ENCODE measurements at regions not wholly inside any gene's neighbourhood (a gene's known extent, or its start where the extent isn't known, plus 50 kb on each side); places are given as distances from the start of the nearest gene placed in this dataset.

DNA sequence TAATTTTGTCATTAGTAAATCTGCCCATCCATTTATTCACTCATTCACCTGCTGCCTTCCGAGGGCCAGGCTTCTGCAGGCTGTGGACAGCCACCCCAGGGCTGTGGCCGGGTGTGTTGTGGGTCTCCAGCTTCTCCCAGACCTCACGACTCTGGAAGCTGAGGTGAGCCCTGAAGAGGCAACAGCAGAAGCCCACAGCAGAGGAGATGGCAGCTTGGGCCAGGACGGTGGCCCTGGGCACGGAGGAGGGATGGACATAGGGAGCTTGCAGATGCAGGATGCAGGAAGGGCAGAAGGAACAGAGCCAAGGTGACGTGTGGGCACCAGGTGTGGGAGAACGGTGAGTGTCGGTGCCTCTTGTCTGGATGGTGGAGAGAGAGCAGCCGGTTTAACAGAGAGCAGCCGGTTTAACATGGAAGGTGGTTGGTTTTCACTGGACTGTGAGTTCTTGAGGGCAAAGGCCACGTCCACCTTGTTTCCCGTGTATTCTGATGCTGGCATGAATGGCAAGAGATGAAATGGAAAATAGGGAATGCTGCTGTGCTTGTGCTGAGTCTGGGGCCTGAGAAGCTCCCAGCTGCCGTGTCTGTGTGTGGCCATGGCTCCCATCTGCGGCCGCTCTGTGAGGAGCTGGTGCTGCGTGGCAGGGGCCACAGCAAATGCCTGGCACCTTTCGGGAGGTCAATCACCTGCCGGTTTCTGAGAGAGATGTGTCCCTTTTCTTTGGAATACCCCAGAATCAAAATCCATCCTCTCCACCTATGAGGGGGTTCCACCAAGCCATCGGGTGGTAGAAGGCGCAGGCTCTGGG is 669.9 kb downstream of the BRD1 start:
- intact Hi-C loops (cut with micrococcal nuclease; ENCODE audit: unreplicated experiment), result no loop called here
- Histone ChIP-seq H3K9me3 (ENCODE audit: low read length) (no peaks in the 10 kb centered on the region), H3K4me2 (ENCODE audit: low read depth, low read length) (no peak overlapping the region), H4K20me1 (ENCODE audit: insufficient read depth, low read length) (no peaks in the 10 kb centered on the region), H3K9ac (ENCODE audit: insufficient read depth, low read depth, low read length) (no peak overlapping the region), H2AFZ (ENCODE audit: low read length) (no peak overlapping the region), H3K27ac (ENCODE audit: extremely low read length, insufficient read depth, low read length) (no peak overlapping the region), H3K4me1 (ENCODE audit: insufficient read depth, low read length) (no peaks in the 10 kb centered on the region), H3K79me2 (ENCODE audit: insufficient read depth, low read length) (no peaks in the 10 kb centered on the region), H3K27me3 (ENCODE audit: control insufficient read depth in 1 of 2, insufficient read depth in 2 of 2, low read length in 2 of 2) (peaks cover 3 to 41% of the 10 kb centered on the region in 2 experiments; a peak in 4 of 5 replicates), H3K36me3 (replicated peaks in 1 of 2; ENCODE audit: control insufficient read depth in 1 of 2, insufficient read depth in 2 of 2, low read length in 2 of 2) (no peaks in the 10 kb centered on the region), H3K4me3 (replicated peaks in 1 of 3; ENCODE audit: insufficient read depth in 1 of 3, low read depth in 2 of 3, low read length in 3 of 3) (no peak overlapping the region)
- no TSS peak for BruUV-seq (replicated peaks)
- DNase-seq (ENCODE audit: low spot score), result no peak
- in situ Hi-C loops (cut with HindIII; ENCODE audit: extremely low pct_ligation_motif_present, low pct_unique_long_range_greater_than_20kb), result no loop called here
- no peak for FAIRE-seq
- TF ChIP-seq FOSL2 (CRISPR knock-in tag; IDR thresholded peaks at IDR 0.05), result no peak
- TF ChIP-seq, protein P1, sequence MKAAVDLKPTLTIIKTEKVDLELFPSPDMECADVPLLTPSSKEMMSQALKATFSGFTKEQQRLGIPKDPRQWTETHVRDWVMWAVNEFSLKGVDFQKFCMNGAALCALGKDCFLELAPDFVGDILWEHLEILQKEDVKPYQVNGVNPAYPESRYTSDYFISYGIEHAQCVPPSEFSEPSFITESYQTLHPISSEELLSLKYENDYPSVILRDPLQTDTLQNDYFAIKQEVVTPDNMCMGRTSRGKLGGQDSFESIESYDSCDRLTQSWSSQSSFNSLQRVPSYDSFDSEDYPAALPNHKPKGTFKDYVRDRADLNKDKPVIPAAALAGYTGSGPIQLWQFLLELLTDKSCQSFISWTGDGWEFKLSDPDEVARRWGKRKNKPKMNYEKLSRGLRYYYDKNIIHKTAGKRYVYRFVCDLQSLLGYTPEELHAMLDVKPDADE (CRISPR knock-in tag; IDR thresholded peaks at IDR 0.05), result no peak
- TF ChIP-seq, protein P2, sequence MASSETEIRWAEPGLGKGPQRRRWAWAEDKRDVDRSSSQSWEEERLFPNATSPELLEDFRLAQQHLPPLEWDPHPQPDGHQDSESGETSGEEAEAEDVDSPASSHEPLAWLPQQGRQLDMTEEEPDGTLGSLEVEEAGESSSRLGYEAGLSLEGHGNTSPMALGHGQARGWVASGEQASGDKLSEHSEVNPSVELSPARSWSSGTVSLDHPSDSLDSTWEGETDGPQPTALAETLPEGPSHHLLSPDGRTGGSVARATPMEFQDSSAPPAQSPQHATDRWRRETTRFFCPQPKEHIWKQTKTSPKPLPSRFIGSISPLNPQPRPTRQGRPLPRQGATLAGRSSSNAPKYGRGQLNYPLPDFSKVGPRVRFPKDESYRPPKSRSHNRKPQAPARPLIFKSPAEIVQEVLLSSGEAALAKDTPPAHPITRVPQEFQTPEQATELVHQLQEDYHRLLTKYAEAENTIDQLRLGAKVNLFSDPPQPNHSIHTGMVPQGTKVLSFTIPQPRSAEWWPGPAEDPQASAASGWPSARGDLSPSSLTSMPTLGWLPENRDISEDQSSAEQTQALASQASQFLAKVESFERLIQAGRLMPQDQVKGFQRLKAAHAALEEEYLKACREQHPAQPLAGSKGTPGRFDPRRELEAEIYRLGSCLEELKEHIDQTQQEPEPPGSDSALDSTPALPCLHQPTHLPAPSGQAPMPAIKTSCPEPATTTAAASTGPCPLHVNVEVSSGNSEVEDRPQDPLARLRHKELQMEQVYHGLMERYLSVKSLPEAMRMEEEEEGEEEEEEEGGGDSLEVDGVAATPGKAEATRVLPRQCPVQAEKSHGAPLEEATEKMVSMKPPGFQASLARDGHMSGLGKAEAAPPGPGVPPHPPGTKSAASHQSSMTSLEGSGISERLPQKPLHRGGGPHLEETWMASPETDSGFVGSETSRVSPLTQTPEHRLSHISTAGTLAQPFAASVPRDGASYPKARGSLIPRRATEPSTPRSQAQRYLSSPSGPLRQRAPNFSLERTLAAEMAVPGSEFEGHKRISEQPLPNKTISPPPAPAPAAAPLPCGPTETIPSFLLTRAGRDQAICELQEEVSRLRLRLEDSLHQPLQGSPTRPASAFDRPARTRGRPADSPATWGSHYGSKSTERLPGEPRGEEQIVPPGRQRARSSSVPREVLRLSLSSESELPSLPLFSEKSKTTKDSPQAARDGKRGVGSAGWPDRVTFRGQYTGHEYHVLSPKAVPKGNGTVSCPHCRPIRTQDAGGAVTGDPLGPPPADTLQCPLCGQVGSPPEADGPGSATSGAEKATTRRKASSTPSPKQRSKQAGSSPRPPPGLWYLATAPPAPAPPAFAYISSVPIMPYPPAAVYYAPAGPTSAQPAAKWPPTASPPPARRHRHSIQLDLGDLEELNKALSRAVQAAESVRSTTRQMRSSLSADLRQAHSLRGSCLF (CRISPR knock-in tag; IDR thresholded peaks at IDR 0.05; ENCODE audit: borderline replicate concordance), result no peak
- TF ChIP-seq, protein P3, sequence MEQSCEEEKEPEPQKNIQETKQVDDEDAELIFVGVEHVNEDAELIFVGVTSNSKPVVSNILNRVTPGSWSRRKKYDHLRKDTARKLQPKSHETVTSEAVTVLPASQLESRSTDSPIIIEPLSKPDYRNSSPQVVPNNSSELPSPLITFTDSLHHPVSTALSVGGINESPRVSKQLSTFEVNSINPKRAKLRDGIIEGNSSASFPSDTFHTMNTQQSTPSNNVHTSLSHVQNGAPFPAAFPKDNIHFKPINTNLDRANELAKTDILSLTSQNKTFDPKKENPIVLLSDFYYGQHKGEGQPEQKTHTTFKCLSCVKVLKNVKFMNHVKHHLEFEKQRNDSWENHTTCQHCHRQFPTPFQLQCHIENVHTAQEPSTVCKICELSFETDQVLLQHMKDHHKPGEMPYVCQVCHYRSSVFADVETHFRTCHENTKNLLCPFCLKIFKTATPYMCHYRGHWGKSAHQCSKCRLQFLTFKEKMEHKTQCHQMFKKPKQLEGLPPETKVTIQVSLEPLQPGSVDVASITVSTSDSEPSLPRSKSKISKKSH (CRISPR knock-in tag; IDR thresholded peaks at IDR 0.05; ENCODE audit: borderline replicate concordance), result no peak
- POLR2A ChIA-PET, result no interaction called here
- WGBS (ENCODE audit: low lambda C conversion rate), result 21% methylated on average over 16 of the region's 20 CpGs
- no peak for ATAC-seq
- CTCF ChIA-PET (ENCODE audit: low intra/inter-chr PET ratio, low total read pairs), result no interaction called here

Data from HepG2 (cell line).